GM12878 (cell line): ENCODE measurements at regions not wholly inside any gene's neighbourhood (a gene's known extent, or its start where the extent isn't known, plus 50 kb on each side); places are given as distances from the start of the nearest gene placed in this dataset.

Experiments used
- ATAC-seq: fragments of 200-7000 bp; cut with Tn5 transposase; 3 replicates; pipeline ENCODE4 v1.9.1; 2020; ENCODE audit warnings: mild to moderate bottlenecking, moderate library complexity
- BruUV-seq: library from RNA; stranded (reverse); fragments of 400-500 nt; replicated peaks from 2 replicates; lab custom pipeline; 2021; lab: Mats Ljungman, UMichigan
- CTCF ChIA-PET: fragments of 300-600 bp; sonication (Branson Sonifier 250); formaldehyde crosslinking; extraction: SDS; loops from one replicate; lab custom pipeline; 2021; ENCODE audit warnings: inconsistent platforms; lab: Yijun Ruan, JAX
- POLR2A ChIA-PET: fragments of 350-600 bp; formaldehyde crosslinking; extraction: SDS; loops from one replicate; lab custom pipeline; 2021; ENCODE audit warnings: inconsistent platforms; lab: Charles Lee
- RAD21 ChIA-PET: fragments of 300-600 bp; sonication (Branson Sonifier 250); formaldehyde crosslinking; loops from one replicate; lab custom pipeline; 2023; ENCODE audit warnings: antibody characterized with exemption; ENCODE audit not compliant: unreplicated experiment; lab: Charles Lee
- SMC1A ChIA-PET: fragments of 300-600 bp; sonication (Branson Sonifier 250); formaldehyde crosslinking; loops from one replicate; lab custom pipeline; 2023; ENCODE audit not compliant: unreplicated experiment, uncharacterized antibody; lab: Charles Lee
- DNase-seq: peaks from one replicate; pipeline ENCODE4 v3.0.0-alpha.2; 2011; ENCODE audit warnings: low read depth, low spot score
- FAIRE-seq: peaks from 3 replicates; lab custom pipeline; 2011; peaks lifted over from hg19 to GRCh38; lab: Jason Lieb, UNC
- H2AFZ ChIP-seq: 2 replicates; pipeline ENCODE4 v1.6.0; 2011; ENCODE audit warnings: low read depth, low read length, control low read depth; ENCODE audit not compliant: control insufficient read depth
- H3K27ac ChIP-seq: 2 replicates; pipeline ENCODE4 v1.5.1; 2011; ENCODE audit warnings: control low read depth; ENCODE audit not compliant: control insufficient read depth, insufficient read depth
- H3K27me3 ChIP-seq, 2 experiments: replicated peaks in 1 of 2; 2 replicates each; pipeline versions ENCODE4 v1.6.0 to v1.6.1; 2011; ENCODE audit warnings: low read length in 1 of 2; ENCODE audit not compliant: control insufficient read depth in 2 of 2, insufficient read depth in 2 of 2
- H3K36me3 ChIP-seq, 2 experiments: 2 replicates each; pipeline ENCODE4 v1.5.1; 2011; ENCODE audit warnings: low read length in 1 of 2; ENCODE audit not compliant: control insufficient read depth in 2 of 2, insufficient read depth in 2 of 2
- H3K4me1 ChIP-seq: 2 replicates; pipeline ENCODE4 v1.6.1; 2011; ENCODE audit warnings: mild to moderate bottlenecking, low read length, moderate library complexity, mixed read lengths; ENCODE audit not compliant: control insufficient read depth, insufficient read depth
- H3K4me2 ChIP-seq: 2 replicates; pipeline ENCODE4 v1.6.0; 2011; ENCODE audit warnings: control low read depth; ENCODE audit not compliant: control insufficient read depth, insufficient read depth
- H3K4me3 ChIP-seq: fragments of 200-600 bp; sonication (generic); 2 replicates; pipeline ENCODE4 v1.5.1; 2016
- H3K79me2 ChIP-seq: 2 replicates; pipeline ENCODE4 v1.6.0; 2011; ENCODE audit warnings: low read length; ENCODE audit not compliant: control insufficient read depth, insufficient read depth
- H3K9ac ChIP-seq: 2 replicates; pipeline ENCODE4 v1.8.0; 2011; ENCODE audit warnings: low read length, control low read depth, mixed read lengths; ENCODE audit not compliant: control insufficient read depth, insufficient read depth
- H3K9me3 ChIP-seq: replicated peaks from 3 replicates; pipeline ENCODE4 v1.5.1; 2011; ENCODE audit warnings: mild to moderate bottlenecking, low read length; ENCODE audit not compliant: control insufficient read depth, insufficient read depth
- H4K20me1 ChIP-seq: 2 replicates; pipeline ENCODE4 v1.6.0; 2011; ENCODE audit not compliant: control insufficient read depth, insufficient read depth
- HDAC6 ChIP-seq: fragments of 200-600 bp; sonication (generic); IDR thresholded peaks from one replicate; pipeline ENCODE4 v1.8.0; 2017; ENCODE audit warnings: antibody characterized with exemption; ENCODE audit not compliant: unreplicated experiment
- MEF2A ChIP-seq: IDR thresholded peaks from 2 replicates; pipeline ENCODE4 v1.6.1; 2011; ENCODE audit warnings: low read depth, mild to moderate bottlenecking, low read length, moderate library complexity; ENCODE audit not compliant: insufficient read depth
- MYB ChIP-seq: fragments of 150-350 bp; IDR thresholded peaks from 2 replicates; pipeline ENCODE4 v1.6.1; 2014; ENCODE audit warnings: mild to moderate bottlenecking, low read depth, low read length, borderline replicate concordance
- NR2C1 ChIP-seq: fragments of 450-650 bp; IDR thresholded peaks from 2 replicates; pipeline ENCODE4 v1.6.1; 2017; ENCODE audit warnings: antibody characterized with exemption, mild to moderate bottlenecking, moderate library complexity
- NR2F1 ChIP-seq: fragments of 450-650 bp; conservative IDR thresholded peaks from 2 replicates; pipeline ENCODE4 v1.6.1; 2017; ENCODE audit warnings: mild to moderate bottlenecking
- PBX3 ChIP-seq: IDR thresholded peaks from 2 replicates; pipeline ENCODE4 v1.6.1; 2011; ENCODE audit warnings: mild to moderate bottlenecking, low read depth, low read length, moderate library complexity; ENCODE audit not compliant: insufficient replicate concordance
- PRDM15 ChIP-seq: fragments of 450-650 bp; formaldehyde crosslinking; IDR thresholded peaks from 2 replicates; pipeline ENCODE4 v1.4.0; 2020; ENCODE audit warnings: mild to moderate bottlenecking, moderate library complexity
- SP1 ChIP-seq: IDR thresholded peaks from one replicate; pipeline ENCODE4 v1.6.1; 2011; ENCODE audit warnings: low read depth, low read length
- WGBS: methylation state at CpG from one replicate; pipeline ENCODE4 v1.1.6; 2016; ENCODE audit warnings: low lambda C conversion rate; ENCODE audit not compliant: insufficient replicate concordance, insufficient coverage; ENCODE audit errors: missing lambda C conversion rate; 5-methylcytosine and 5-hydroxymethylcytosine counted together
- in situ Hi-C: fragments of 300-500 bp; cut with MboI; formaldehyde crosslinking; loops from 9 replicates; pipeline ENCODE4 v1.14.3; 2018; ENCODE audit warnings: mixed read lengths
- intact Hi-C: fragments of 100-400 bp; cut with micrococcal nuclease; formaldehyde crosslinking; loops from one replicate; pipeline ENCODE4 v1.14.2; 2022; ENCODE audit not compliant: unreplicated experiment

GRCh38 chr3:157921811-157922210 is 184.4 kb downstream of the SHOX2 start:
- 10% methylated on average over 3 of the region's 3 CpGs for WGBS
- Histone ChIP-seq H3K4me1 (no peaks in the 10 kb centered on the region), H3K4me2 (no peak overlapping the region), H3K36me3 (no peaks in the 10 kb centered on the region), H3K27me3 (no peaks in the 10 kb centered on the region), H3K9ac (no peak overlapping the region), H4K20me1 (no peaks in the 10 kb centered on the region), H3K27ac (no peak overlapping the region), H2AFZ (no peak overlapping the region), H3K9me3 (no peaks in the 10 kb centered on the region), H3K79me2 (no peaks in the 10 kb centered on the region), H3K4me3 (no peak overlapping the region)
- CTCF ChIA-PET: interaction anchor here (1.1 to 1.8 kb wide), 2 partner anchors 9 to 513 kb away, joined by 3 to 5 read pairs; no protein-coding TSS in a partner anchor
- no peak for DNase-seq
- POLR2A ChIA-PET: interaction anchor here (0.6 kb wide), 1 partner anchor 188 kb away, joined by 3 read pairs; the partner anchor contains the start of gene RSRC1
- RAD21 ChIA-PET: no interaction called here
- SMC1A ChIA-PET: interaction anchor here (0.9 kb wide), 1 partner anchor 178 kb away, joined by 3 read pairs; no protein-coding TSS in a partner anchor
- no TSS peak for BruUV-seq
- ATAC-seq: peak; percentile 37; the same call in 2 of the 3 replicates
- FAIRE-seq: no peak
- intact Hi-C loops (no loop called here), in situ Hi-C loops (no loop called here)
- TF ChIP-seq MYB (no peak), NR2C1 (no peak), HDAC6 (no peak), PBX3 (no peak), MEF2A (no peak), NR2F1 (no peak), SP1 (no peak), PRDM15 (CRISPR knock-in tag) (no peak)
